ENCODE measurements at regions not wholly inside any gene's neighbourhood (a gene's known extent, or its start where the extent isn't known, plus 50 kb on each side); places are given as distances from the start of the nearest gene placed in this dataset.

- DNase-seq (ENCODE audit: low read depth, low spot score): no peak
- TF ChIP-seq CTCF (IDR thresholded peaks at IDR 0.05) (no peak), SIN3A (IDR thresholded peaks at IDR 0.05; ENCODE audit: borderline replicate concordance, insufficient read depth, low read depth, low read length) (no peak), POLR2AphosphoS5 (IDR thresholded peaks at IDR 0.05; ENCODE audit: low read depth, low read length) (no peak), REST (IDR thresholded peaks at IDR 0.05; ENCODE audit: insufficient read depth in 1 of 2, low read depth in 2 of 2, low read length in 1 of 2) (no peak), TCF7L2 (IDR thresholded peaks at IDR 0.05; ENCODE audit: low read depth, low read length) (no peak)
- in situ Hi-C loops (cut with HindIII; ENCODE audit: low pct_unique_long_range_greater_than_20kb, low sequenced_read_pairs) (no loop called here), intact Hi-C loops (cut with micrococcal nuclease; ENCODE audit: unreplicated experiment) (no loop called here)
- H3K27ac ChIP-seq (ENCODE audit: low read length): no peak overlapping the region
- H3K9me3 ChIP-seq (ENCODE audit: control insufficient read depth, insufficient read depth, low read depth, low read length): no peaks in the 10 kb centered on the region
- no peaks in the 10 kb centered on the region for H3K27me3 ChIP-seq (ENCODE audit: control insufficient read depth, insufficient read depth, low read length)
- H3K36me3 ChIP-seq (ENCODE audit: control insufficient read depth, insufficient read depth, low read length): no peaks in the 10 kb centered on the region
- ChIA-PET POLR2A (interaction anchor here (0.5 kb wide), 1 partner anchor 56 kb away, joined by 3 read pairs; the partner anchor contains the start of gene AGTR2), CTCF (no interaction called here)
- no peak overlapping the region for H3K4me3 ChIP-seq (ENCODE audit: low read depth in 2 of 2, low read length in 2 of 2)
- no peaks in the 10 kb centered on the region for H3K4me1 ChIP-seq (ENCODE audit: control insufficient read depth, insufficient read depth, low read length)
- ATAC-seq: no peak
- no TSS peak for BruUV-seq (replicated peaks)
Observed at GRCh38 chrX:116226665-116227484, 56.3 kb downstream of the AGTR2 start.

GRCh38 chrX:116230130-116230898 lies 59.8 kb downstream of the AGTR2 start:
- BruUV-seq (replicated peaks): no TSS peak
- POLR2A ChIA-PET: no interaction called here
- Histone ChIP-seq H3K27ac (ENCODE audit: low read length) (no peak overlapping the region), H3K36me3 (ENCODE audit: control insufficient read depth, insufficient read depth, low read length) (no peaks in the 10 kb centered on the region), H3K4me3 (ENCODE audit: low read depth in 2 of 2, low read length in 2 of 2) (no peak overlapping the region), H3K9me3 (ENCODE audit: control insufficient read depth, insufficient read depth, low read depth, low read length) (no peaks in the 10 kb centered on the region), H3K4me1 (ENCODE audit: control insufficient read depth, insufficient read depth, low read length) (no peaks in the 10 kb centered on the region), H3K27me3 (ENCODE audit: control insufficient read depth, insufficient read depth, low read length) (no peaks in the 10 kb centered on the region)
- intact Hi-C loops (cut with micrococcal nuclease; ENCODE audit: unreplicated experiment) (no loop called here), in situ Hi-C loops (cut with HindIII; ENCODE audit: low pct_unique_long_range_greater_than_20kb, low sequenced_read_pairs) (no loop called here)
- ATAC-seq (no peak), DNase-seq (ENCODE audit: low read depth, low spot score) (no peak)
- TF ChIP-seq CTCF (IDR thresholded peaks at IDR 0.05) (no peak), REST (IDR thresholded peaks at IDR 0.05; ENCODE audit: insufficient read depth in 1 of 2, low read depth in 2 of 2, low read length in 1 of 2) (no peak), SIN3A (IDR thresholded peaks at IDR 0.05; ENCODE audit: borderline replicate concordance, insufficient read depth, low read depth, low read length) (no peak), TCF7L2 (IDR thresholded peaks at IDR 0.05; ENCODE audit: low read depth, low read length) (no peak), POLR2AphosphoS5 (IDR thresholded peaks at IDR 0.05; ENCODE audit: low read depth, low read length) (no peak)
- CTCF ChIA-PET: no interaction called here
